Kidney tubule cell (primary cell): ENCODE measurements at regions not wholly inside any gene's neighbourhood (a gene's known extent, or its start where the extent isn't known, plus 50 kb on each side); places are given as distances from the start of the nearest gene placed in this dataset.
"Not testable (repeated sequence)": the region's sequence is repeated elsewhere in the genome, so short reads cannot be mapped to it uniquely, and the experiment has no call there.

ENCODE experiments used
- DNase-seq: peaks from one replicate; pipeline ENCODE4 v3.0.0-alpha.2; 2018; ENCODE audit warnings: low spot score

DNA sequence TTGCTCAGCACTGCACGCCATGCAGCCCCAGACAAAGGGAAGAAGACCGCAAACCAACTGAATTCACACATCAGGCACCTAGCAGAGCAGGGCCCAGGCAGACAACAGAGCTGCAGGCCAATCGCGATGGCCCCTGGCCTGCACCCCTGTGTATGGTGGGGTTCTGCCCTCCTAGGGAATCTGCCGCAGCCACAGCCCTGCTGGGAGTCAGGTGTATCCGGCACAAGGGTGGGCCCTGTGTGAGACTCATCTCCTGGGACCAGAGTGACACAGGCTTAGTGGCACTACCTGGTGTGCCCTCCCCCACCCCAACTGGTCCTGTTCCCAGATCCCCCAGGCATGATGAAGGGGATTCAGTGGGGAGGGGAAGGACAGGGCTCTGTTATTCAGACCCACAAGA lies 122.8 kb downstream of the ATPSCKMT start:
- no peak for DNase-seq

DNA sequence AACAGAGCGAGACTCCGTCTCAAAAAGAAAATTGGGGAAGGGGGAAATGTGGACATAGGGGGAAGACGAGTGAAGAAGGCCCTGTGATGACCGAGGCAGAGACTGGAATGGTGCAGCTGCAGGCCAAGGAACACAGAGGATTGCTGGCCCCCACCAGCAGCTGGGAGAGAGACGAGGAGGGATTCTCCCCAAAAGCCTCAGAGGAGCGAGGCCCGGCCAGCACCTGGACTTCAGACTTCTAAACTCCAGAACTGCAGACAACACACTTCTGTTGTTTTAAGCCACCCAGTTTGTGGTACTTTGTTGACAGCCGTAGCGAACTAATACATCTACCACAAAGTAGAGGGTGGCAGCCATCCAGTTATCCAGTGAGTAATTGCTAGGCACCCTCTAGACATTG lies 124.6 kb downstream of the ATPSCKMT start:
- DNase-seq = no peak

DNA sequence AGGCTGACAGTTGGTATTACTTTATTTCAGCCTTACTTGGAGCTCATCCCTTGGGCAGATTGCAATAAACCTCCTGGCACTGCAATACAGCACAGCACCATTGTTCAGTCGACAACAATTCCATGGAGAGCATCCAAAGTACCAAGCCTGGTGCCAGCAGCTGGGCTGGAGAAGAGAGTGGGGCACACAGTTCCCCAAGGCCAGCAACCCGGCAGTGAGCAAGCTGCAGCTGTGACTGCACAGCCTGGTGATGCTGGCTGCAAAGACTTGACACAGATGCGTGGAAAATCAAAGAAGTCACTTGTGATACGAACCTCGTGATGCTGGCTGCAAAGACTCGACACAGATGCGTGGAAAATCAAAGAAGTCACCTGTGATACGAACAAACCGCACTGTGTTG lies 125.4 kb downstream of the ATPSCKMT start:
- no peak for DNase-seq

DNA sequence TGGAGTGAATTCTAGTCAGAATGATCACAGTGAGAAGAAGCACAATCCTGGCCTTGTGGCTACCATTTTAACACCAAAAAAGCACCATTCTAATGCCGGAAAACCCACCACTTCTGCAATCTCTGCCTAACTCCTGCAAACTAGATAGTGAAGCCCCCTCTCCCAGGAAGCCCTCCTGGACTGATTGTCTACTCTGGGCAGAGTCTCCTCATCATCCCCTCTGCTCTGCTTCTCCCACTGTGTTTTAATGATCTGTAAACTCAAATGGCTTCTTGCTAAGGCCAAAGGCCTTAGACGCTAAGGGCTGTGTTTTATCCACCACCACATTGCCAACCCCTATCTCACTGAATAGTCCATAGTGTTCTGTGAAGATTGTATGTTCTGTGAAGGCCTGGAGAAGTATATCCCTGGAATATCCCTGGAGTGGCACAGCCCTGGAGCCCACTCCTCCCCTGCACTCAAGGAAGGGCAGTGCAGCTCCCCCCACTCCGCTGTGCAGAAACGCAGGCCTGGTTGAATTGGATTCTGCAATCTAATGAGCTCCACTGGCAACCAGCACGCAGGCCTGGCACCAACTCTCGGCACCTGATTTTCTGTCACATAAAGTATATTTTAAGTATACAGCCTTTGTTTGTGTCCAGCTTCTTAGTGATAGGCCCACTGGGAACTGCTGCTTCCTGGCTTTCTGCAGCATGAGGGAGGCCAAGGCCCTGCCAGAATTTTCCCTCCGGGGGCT lies 126.3 kb downstream of the ATPSCKMT start:
- no peak for DNase-seq

DNA sequence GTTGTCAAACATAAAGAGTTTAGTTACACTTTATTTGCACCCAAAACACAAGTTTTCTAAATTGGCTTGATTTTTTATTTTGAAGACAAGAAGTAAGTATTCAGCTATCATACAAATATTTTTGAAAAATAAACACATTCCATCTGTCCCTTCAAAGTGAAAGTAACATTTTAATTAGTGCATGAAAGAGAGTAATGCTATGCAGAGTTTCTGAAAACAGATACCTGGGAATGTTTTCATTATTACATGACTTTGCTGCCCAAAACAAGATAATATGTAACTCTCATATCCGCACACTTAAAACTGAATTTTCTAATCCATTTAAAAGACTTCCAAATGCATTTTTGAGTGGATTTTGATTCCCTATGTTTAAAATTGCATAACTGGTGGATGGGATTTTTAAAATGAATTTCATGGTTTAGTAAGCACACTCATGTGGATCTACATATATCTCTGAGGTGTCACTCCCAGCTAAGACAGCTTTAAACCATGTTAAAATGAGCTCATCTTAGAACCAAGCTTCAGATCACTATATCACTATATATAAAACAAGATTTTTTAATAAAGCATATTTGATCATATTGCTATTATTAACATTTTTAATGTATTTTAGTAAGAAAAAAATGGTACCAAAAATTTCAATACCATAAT lies 127.5 kb downstream of the ATPSCKMT start:
- no peak for DNase-seq

DNA sequence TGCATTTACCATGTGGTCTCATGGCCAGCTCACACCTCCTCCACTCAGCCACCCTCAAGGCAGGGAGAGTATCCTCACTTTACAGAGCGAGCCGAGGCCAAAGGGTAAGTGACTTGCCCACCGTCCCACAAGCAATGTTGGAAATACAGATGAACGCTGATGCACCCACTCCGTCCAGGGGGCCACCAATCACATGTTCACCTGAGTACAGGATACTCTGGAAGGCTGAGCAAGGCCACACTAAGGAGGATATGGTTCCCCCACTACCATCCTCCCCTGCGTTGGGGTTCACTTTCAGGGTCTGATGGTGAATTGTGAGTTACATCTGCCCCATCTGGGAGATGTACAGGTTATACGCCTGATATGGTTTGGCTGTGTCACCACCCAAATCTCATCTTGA lies 128.8 kb downstream of the ATPSCKMT start:
- DNase-seq = no peak

DNA sequence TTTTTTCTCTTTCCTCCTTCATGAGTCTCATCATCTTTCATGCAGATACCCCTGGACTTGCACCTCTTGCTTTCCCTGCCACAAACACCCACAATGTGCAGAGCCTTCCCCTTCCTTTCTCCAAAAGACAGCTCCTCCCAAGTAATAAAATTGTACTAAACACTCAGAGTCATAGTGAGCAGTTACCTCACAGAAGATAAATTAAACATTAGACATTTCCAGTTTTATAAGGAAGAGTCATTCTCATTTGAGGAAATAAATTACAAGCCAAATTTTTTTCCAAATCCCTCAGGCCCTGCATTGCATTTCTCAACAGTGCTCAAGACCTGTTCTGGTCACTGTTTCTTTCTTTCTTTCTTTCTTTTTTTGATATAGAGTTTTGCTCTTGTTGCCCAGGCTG lies 131.5 kb downstream of the ATPSCKMT start:
- no peak for DNase-seq

DNA sequence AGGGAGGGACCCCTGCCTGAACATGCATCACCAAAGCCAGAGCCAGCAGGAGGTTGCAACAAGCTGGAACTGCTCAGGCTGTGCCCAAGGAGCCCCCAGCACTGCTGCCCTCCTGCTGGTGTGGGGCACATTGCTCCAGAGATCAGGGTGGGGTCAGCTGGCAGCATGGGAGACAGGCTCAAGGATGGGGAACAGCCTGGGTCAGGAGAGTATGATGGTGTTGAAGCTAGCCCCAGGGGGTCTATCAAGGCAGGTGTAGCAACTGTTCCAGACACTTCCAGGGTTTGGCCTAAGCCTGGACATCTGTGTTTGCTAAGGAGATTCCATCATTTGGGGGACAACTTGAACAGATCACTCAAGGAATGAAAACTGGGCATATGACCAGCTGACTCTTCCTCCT lies 133.1 kb downstream of the ATPSCKMT start:
- no peak for DNase-seq

DNA sequence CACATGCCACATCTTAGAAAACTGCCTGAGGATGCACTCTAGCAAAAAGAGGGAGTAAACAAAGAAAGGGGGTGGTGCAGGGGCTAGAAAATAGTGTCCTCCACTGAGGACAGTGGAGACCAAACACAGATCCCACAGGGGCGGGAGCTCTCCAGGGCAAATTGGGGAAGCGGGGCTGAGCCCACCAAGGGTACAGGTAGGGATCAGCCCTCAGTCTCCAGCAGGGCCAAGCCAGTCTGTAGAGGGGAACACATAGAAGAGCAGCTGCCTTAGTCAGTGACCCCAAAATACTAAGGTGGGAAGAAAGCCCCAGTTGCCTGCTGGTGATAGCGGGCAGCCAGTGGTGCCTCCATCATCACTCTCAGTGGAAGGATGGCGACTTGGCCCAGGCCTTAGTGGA lies 134.0 kb downstream of the ATPSCKMT start:
- no peak for DNase-seq

DNA sequence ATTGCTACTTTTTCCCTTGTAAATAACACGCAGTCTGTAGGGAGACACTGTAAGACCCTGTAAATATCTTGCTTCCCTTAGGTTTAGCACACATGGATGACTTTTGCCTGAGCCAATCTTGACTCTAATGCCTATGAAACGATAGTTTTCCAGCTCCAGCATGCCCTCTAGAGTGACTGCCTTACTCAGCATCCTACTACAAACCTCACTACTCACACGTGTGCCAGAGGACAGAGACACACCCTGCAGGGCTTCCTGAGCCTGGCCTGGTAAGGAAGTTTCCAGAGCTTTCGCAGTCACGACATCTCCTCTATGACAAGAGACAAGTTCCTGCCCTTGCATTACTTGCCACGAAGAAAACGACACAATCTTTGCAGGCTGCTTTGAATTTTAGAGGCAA lies 138.1 kb downstream of the ATPSCKMT start:
- DNase-seq = peak; percentile 31

DNA sequence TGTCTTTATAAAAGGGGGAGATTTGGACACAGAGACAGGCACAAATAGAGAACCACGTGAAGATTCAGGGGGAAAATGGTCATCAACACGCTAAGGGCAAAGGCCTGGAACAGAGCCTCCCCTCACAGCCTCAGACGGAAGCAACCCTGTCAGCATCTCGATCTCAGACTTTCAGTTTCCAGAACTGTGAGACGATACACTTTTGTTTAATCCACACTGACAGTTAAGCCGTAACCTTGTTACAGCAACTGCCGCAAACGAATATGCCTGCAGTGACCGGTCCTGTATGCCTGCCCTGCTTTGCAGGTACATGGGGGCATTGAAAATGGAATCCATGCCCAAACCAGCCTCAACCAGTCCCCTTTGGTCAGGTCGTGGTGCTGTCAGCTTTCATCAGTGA lies 139.5 kb downstream of the ATPSCKMT start:
- no peak for DNase-seq

DNA sequence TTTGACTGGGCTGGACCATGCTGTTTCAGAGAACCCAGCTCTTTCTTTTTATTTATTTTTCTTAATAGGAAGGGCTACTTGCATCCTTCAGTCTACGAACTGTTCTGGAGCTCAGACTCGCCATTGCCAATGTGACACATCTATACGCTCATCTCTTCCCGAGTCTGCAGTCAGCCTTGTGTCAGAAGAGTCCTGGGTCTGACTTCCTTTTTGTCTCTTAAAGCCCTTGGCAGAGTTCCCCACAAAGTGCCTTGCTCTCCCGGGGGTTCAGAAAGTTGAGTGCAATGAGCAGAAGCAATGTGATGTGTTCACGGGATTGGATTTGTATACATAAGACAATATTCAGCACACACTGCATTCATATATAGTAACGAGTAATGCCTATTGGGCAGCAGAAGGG lies 140.4 kb downstream of the ATPSCKMT start:
- DNase-seq = no peak

DNA sequence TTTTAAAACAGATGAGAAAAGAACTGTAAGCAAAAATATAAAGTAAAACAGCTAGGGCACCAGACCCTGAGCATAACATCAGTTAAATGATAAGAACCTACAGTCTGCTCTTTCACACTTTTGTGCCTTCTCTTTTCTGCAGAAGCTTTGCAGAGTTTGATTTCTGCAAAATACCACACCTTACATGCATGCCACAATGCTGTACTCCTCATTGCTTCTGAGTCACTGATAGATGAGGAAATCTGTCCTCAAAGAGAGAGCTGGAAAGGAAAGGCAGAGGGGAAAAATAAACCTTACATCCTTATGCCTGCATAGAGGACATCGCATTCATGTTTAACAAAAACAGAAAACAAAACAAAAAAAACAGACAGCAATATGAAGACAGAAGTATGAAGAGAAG lies 142.9 kb downstream of the ATPSCKMT start:
- DNase-seq = no peak

DNA sequence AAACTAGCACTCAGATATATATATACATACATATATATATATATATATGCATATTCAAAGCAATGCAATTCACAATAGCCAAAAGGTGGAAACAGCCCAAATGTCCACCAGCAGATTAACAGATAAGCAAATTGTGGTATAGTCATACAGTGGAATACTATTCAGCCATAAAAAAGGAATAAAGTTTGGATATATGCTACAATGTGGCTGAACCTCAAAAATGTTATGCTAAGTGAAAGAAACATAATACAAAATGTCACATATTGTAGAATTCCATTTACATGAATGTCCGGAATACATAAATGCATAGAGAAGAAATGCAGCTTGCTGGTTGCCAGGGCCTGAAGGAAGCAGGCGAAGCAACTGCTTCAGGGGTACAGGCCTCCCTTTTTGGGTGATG lies 143.4 kb downstream of the ATPSCKMT start:
- no peak for DNase-seq

DNA sequence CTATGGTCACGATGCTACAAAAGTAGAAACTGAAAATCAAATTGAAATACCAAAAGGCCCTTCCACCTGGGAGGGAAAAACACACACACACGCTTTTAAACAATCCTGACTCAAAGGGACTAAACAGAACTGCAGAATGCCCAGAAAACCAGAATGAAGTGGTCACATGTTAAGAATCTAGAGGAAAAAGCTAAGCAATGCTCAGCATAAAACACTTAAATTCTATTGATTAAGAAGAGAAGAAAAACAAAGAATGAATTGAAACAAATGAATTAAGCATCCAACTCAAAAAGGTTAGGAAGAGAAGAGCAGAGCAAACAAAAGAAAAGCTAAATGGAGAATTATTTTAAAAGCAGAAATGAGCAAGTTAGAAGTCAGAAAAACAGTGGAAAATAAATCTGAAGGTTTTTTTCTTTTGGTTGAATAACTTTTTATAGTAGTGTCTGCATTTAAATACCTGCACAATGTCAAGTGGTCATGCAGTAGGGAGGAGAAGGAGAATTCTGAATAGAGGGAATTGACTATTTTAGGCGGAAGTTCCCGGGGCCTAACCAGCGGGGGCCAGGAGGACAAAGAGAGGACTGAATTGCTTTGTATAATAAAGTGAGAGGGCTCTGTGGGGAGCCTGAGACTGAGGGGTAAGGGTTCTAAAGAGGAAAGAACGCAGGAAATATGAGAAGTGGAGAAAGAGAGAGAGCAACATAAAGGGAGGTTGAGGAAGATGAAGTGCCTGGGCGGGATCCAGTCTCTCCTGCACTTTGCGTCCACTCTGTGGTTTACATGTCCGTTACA lies 146.8 kb downstream of the ATPSCKMT start:
- no peak for DNase-seq

DNA sequence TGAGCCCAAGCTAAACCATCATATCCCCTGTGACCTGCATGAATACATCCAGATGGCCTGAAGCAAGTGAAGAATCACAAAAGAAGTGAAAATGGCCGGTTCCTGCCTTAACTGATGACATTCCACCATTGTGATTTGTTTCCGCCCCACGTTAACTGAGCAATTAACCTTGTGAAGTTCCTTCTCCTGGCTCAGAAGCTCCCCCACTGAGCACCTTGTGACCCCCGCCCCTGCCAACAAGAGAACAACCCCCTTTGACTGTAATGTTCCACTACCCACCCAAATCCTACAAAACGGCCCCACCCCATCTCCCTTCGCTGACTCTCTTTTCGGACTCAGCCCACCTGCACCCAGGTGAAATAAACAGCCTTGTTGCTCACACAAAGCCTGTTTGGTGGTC lies 147.5 kb downstream of the ATPSCKMT start:
- not testable (repeated sequence) for DNase-seq

DNA sequence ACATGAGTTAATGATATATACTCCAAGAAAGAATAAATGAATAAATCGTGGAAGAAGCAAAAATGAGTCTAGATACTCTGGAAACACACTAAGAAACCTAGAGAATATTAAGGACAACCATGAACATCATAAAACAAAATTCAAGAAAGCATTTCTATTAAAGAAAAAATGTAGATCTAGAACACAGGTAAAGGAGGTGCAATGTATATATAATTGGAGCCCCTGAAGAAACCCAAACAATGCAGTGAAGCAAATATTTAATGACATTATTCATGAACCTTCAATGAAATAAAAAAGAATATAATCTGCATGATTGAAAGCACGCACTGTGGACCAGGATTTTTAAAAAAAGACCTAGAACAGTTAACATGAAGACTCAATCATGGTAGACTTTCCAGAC lies 150.1 kb downstream of the ATPSCKMT start:
- no peak for DNase-seq

DNA sequence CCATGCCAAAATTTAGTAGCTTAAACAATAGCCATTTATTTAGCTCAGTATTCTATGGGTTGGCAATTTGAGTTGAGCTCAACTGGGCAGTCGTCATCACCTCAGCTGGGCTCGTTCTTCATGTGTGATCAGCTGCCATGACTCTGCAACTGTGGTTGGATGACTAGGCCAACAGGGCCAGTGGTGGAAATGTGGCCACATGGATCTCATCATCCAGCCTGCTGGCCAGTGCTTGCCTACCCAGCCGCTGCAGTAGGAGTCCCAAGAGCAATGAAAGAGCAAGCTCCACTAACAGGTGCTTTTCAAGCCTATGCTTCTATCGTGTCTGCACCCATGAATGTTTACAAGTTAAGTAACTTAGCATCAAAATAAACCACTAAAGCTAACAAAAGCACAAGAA lies 158.0 kb downstream of the ATPSCKMT start:
- no peak for DNase-seq

DNA sequence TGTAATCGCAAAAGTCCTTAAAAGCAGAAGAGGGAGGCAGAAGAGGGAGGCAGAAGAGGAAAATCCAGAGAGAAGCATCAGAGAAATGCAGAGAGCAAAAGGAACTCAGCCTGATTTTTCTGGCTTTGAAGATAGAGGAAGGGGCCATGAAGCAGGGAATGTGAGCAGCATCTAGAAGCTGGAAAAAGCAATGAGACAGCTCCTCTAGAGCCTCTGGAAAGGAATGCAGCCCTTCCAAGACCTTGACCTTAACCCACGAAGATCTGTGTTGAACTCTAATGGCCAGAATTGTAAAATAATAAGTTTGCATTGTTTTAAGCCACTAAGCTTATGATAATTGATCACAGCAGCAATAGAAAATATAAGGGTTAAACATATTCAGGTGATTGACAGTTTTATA lies 159.6 kb downstream of the ATPSCKMT start:
- no peak for DNase-seq

DNA sequence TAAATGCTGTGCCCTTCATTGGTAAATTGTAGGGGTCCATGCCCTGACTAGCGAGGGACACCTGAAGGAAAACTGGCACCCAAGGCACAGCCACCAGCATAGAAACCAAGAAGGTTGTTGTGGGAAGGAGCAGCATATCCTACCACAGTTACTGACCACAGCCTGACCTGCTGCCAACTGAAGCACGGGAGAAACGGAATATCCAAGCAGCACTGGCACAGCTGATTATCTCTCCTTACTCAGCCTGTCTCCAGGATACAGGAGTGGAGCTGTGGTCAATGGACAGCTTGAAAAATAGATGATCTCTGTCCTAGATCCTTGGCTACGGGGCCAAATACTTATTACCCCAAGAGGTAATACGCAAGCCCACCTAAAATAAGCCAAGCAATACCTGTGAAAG lies 164.5 kb downstream of the ATPSCKMT start:
- DNase-seq = no peak

DNA sequence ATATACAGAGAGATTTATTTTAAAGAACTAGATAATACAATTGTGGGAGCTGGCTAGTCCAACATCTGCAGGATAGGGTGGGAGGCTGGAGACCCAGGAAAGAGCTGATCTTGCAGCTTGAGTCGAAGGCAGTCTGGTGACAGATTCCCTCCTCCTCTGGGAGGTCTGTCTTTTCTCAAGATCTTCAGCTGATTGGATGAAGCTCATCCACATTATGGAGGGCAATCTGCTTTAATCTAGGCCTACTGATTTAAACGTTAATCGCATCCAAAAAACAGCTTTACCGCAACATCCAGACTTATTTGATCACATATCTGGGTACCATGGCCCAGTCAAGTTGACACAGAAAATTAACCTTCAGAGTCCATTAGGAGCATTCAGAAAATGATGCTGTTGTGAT lies 168.1 kb downstream of the ATPSCKMT start:
- no peak for DNase-seq

DNA sequence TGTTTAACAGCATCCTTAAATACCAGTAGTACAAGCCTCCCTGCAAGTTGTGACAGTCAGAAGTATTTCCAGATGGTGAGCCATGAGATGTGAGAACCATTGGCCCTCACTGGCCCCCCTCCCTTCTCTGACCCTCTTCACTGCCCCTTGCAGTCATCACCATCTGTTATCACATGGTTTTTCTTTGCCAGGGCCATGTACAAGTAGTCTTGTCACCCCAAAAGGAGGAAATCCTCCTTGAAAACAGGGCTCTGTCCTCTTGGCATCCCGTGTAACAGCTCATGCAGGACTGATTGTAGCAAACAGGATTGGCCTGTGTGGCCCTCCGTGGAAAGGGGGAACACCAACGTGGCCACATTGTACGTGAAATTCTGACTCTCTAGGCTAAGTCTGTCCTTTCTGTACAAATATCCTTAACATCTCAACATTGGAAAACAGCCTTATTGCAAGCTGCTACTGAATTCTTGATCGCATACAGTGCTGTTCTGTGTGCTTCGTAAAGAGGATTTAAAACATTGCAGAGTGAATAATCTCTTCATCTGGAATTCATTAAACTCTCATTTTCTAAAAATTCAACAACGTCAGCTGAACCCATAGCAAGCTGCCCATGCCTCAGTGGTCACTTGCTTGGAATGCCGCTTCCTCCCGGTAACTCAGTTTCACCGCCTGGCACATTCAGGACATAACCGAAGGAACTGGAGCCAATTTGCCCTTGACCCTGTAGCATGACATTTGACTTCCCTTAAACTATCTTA lies 171.7 kb downstream of the ATPSCKMT start:
- no peak for DNase-seq
